Panc1 (cell line): ENCODE measurements at regions not wholly inside any gene's neighbourhood (a gene's known extent, or its start where the extent isn't known, plus 50 kb on each side); places are given as distances from the start of the nearest gene placed in this dataset.

ENCODE experiments used
- ATAC-seq: fragments of 200-7000 bp; cut with Tn5 transposase; 2 replicates; pipeline ENCODE4 v1.9.1; 2020; ENCODE audit warnings: mild to moderate bottlenecking, moderate library complexity
- BruUV-seq: library from RNA; stranded (reverse); fragments of 400-500 nt; replicated peaks from 2 replicates; lab custom pipeline; 2021; lab: Mats Ljungman, UMichigan
- CTCF ChIA-PET: fragments of 300-600 bp; sonication (Branson Sonifier 250); formaldehyde crosslinking; loops from one replicate; lab custom pipeline; 2022; ENCODE audit warnings: antibody characterized with exemption; lab: Charles Lee
- POLR2A ChIA-PET: fragments of 300-600 bp; sonication (Branson Sonifier 250); formaldehyde crosslinking; loops from one replicate; lab custom pipeline; 2022; ENCODE audit warnings: antibody characterized with exemption; lab: Charles Lee
- DNase-seq: peaks from one replicate; pipeline ENCODE4 v3.0.0-alpha.2; 2010; ENCODE audit warnings: low read depth, low spot score
- H3K27ac ChIP-seq: 2 replicates; pipeline ENCODE4 v1.5.1; 2011; ENCODE audit warnings: mild to moderate bottlenecking, low read length, inconsistent platforms
- H3K27me3 ChIP-seq: fragments of 200-500 bp; sonication (Bioruptor generic); 2 replicates; pipeline ENCODE4 v1.6.0; 2014; ENCODE audit warnings: low read length, inconsistent platforms; ENCODE audit not compliant: control insufficient read depth, insufficient read depth
- H3K36me3 ChIP-seq: fragments of 200-500 bp; sonication (Bioruptor generic); 2 replicates; pipeline ENCODE4 v1.5.1; 2014; ENCODE audit warnings: inconsistent platforms, mild to moderate bottlenecking, low read length, moderate library complexity; ENCODE audit not compliant: control insufficient read depth, insufficient read depth
- H3K4me1 ChIP-seq: 2 replicates; pipeline ENCODE4 v1.5.1; 2011; ENCODE audit warnings: inconsistent platforms, mild to moderate bottlenecking, low read length, moderate library complexity; ENCODE audit not compliant: control insufficient read depth, insufficient read depth
- H3K4me3 ChIP-seq, 2 experiments: 2 replicates each; pipeline ENCODE4 v1.5.1; 2011 to 2012; ENCODE audit warnings: low read depth in 2 of 2, low read length in 2 of 2, mild to moderate bottlenecking in 2 of 2, inconsistent platforms in 1 of 2, moderate library complexity in 1 of 2
- H3K9me3 ChIP-seq: fragments of 200-500 bp; sonication (Bioruptor generic); 2 replicates; pipeline ENCODE4 v1.5.1; 2014; ENCODE audit warnings: low read depth, mild to moderate bottlenecking, inconsistent platforms, low read length, moderate library complexity; ENCODE audit not compliant: control insufficient read depth, insufficient read depth
- CTCF ChIP-seq: fragments of 450-650 bp; IDR thresholded peaks from 2 replicates; pipeline ENCODE4 v1.5.1; 2017; ENCODE audit warnings: mild to moderate bottlenecking
- POLR2AphosphoS5 ChIP-seq: IDR thresholded peaks from 2 replicates; pipeline ENCODE4 v1.6.1; 2012; ENCODE audit warnings: mild to moderate bottlenecking, low read depth, low read length, moderate library complexity
- REST ChIP-seq, 2 experiments: IDR thresholded peaks; 2 replicates each; pipeline ENCODE4 v1.6.1; 2011 to 2012; ENCODE audit warnings: low read depth in 2 of 2, control low read depth in 1 of 2, low read length in 1 of 2, mild to moderate bottlenecking in 1 of 2, moderate library complexity in 1 of 2; ENCODE audit not compliant: insufficient read depth in 1 of 2
- SIN3A ChIP-seq: IDR thresholded peaks from 2 replicates; pipeline ENCODE4 v1.6.1; 2012; ENCODE audit warnings: low read depth, mild to moderate bottlenecking, low read length, moderate library complexity, borderline replicate concordance; ENCODE audit not compliant: insufficient read depth
- TCF7L2 ChIP-seq: IDR thresholded peaks from 2 replicates; pipeline ENCODE4 v1.6.1; 2011; ENCODE audit warnings: mild to moderate bottlenecking, low read depth, low read length, inconsistent platforms
- in situ Hi-C: cut with HindIII; loops from 2 replicates; pipeline ENCODE4 v1.10.0; 2016; ENCODE audit warnings: low sequenced_read_pairs, low pct_unique_long_range_greater_than_20kb
- intact Hi-C: fragments of 100-400 bp; cut with micrococcal nuclease; formaldehyde crosslinking; loops from one replicate; pipeline ENCODE4 v1.10.0; 2022; ENCODE audit not compliant: unreplicated experiment

DNA sequence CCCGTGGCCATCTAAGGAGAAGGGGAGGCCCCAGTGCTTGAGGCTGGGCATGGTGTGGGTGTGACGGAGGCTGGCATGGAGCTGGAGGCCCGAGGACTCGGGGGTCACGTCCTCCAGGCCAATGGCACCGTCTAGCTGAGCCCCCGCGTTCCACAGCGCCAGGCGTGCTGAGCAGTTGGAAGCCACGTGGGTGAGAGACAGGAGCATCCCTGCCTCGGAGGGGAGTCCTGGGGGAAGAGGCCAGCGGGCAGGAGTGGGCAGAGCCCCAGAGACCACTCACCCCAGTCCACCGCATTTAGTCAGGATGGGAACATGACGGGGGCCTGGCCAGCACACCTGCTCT is 78.8 kb downstream of the RMI2 start:
- Histone ChIP-seq H3K36me3 (no peaks in the 10 kb centered on the region), H3K9me3 (no peaks in the 10 kb centered on the region), H3K4me1 (no peaks in the 10 kb centered on the region), H3K27me3 (no peaks in the 10 kb centered on the region), H3K4me3 (no peak overlapping the region), H3K27ac (no peak overlapping the region)
- POLR2A ChIA-PET, result no interaction called here
- intact Hi-C loops (no loop called here), in situ Hi-C loops (no loop called here)
- CTCF ChIA-PET, result no interaction called here
- TF ChIP-seq SIN3A (no peak), REST (IDR thresholded peaks at IDR 0.05; ENCODE audit: insufficient read depth in 1 of 2, low read depth in 2 of 2, low read length in 1 of 2) (no peak)
- BruUV-seq, result no TSS peak
- DNase-seq (no peak), ATAC-seq (no peak)

DNA sequence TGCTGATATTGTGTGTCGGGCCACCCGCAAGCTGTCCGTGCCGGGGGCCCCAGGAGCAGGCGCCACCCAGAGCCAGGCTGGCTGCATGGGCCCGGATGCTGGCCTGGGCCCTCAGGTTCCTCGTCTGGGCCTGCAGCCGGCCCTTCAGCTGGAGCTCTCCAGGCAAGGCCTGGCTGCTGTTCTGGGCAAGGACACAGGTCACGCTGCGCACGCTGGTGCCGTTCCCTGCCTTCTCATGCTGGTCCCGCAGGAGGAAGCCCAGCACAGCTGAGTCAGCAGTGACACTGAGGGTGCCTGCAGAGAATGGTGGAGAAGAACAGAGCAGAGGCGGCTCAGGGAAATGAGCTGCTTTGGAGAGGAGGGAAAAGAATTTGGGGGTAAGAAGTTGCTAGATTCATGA is 79.9 kb downstream of the RMI2 start:
- CTCF ChIA-PET, result no interaction called here
- no peak for DNase-seq
- no peaks in the 10 kb centered on the region for H3K36me3 ChIP-seq
- H3K4me3 ChIP-seq, result no peak overlapping the region
- no peak overlapping the region for H3K27ac ChIP-seq
- no peak for ATAC-seq
- POLR2A ChIA-PET, result interaction anchor here (0.6 kb wide), 2 partner anchors 80 to 130 kb away, joined by 3 to 5 read pairs; no protein-coding TSS in a partner anchor
- intact Hi-C loops (no loop called here), in situ Hi-C loops (no loop called here)
- BruUV-seq, result no TSS peak
- H3K4me1 ChIP-seq, result no peaks in the 10 kb centered on the region
- no peaks in the 10 kb centered on the region for H3K27me3 ChIP-seq
- no peaks in the 10 kb centered on the region for H3K9me3 ChIP-seq
- no peak for TF ChIP-seq REST (IDR thresholded peaks at IDR 0.05; ENCODE audit: insufficient read depth in 1 of 2, low read depth in 2 of 2, low read length in 1 of 2)
- no peak for TF ChIP-seq TCF7L2
- no peak for TF ChIP-seq SIN3A
- TF ChIP-seq POLR2AphosphoS5, result no peak
- no peak for TF ChIP-seq CTCF
